MM.1S (cell line): ENCODE measurements at regions not wholly inside any gene's neighbourhood (a gene's known extent, or its start where the extent isn't known, plus 50 kb on each side); places are given as distances from the start of the nearest gene placed in this dataset.

ENCODE experiments used
- EZH2 ChIP-seq: fragments of 300-600 bp; sonication (generic); optimal IDR thresholded peaks from 2 replicates; pipeline ENCODE3; 2017; ENCODE audit warnings: low read depth, mild to moderate bottlenecking, antibody characterized with exemption, low read length, mixed read lengths
- EZH2phosphoT487 ChIP-seq: fragments of 300-600 bp; sonication (generic); IDR thresholded peaks from 2 replicates; pipeline ENCODE4 v1.6.1; 2018; ENCODE audit warnings: antibody characterized with exemption, low read length
- TF ChIP-seq, protein P1 (sequence below): fragments of 300-600 bp; sonication (generic); IDR thresholded peaks from 2 replicates; pipeline ENCODE4 v1.5.1; 2016; ENCODE audit warnings: antibody characterized with exemption, low read length, mixed read lengths

GRCh38 chr11:16632295-16633200, 105.9 kb upstream of the C11orf58 start:
- TF ChIP-seq, protein P1, sequence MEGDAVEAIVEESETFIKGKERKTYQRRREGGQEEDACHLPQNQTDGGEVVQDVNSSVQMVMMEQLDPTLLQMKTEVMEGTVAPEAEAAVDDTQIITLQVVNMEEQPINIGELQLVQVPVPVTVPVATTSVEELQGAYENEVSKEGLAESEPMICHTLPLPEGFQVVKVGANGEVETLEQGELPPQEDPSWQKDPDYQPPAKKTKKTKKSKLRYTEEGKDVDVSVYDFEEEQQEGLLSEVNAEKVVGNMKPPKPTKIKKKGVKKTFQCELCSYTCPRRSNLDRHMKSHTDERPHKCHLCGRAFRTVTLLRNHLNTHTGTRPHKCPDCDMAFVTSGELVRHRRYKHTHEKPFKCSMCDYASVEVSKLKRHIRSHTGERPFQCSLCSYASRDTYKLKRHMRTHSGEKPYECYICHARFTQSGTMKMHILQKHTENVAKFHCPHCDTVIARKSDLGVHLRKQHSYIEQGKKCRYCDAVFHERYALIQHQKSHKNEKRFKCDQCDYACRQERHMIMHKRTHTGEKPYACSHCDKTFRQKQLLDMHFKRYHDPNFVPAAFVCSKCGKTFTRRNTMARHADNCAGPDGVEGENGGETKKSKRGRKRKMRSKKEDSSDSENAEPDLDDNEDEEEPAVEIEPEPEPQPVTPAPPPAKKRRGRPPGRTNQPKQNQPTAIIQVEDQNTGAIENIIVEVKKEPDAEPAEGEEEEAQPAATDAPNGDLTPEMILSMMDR, result peak; percentile 45
- TF ChIP-seq EZH2phosphoT487, result no peak
- no peak for TF ChIP-seq EZH2
